Spleen (tissue), 11 donors: ENCODE measurements at regions not wholly inside any gene's neighbourhood (a gene's known extent, or its start where the extent isn't known, plus 50 kb on each side); places are given as distances from the start of the nearest gene placed in this dataset.

ENCODE experiments used
- DNase-seq: peaks from one replicate; pipeline ENCODE4 v3.0.0-alpha.2; 2020
- H3K27ac ChIP-seq, 8 donors: fragments of 200-600 bp; sonication (generic) in 7 of 8; 1 replicate in 4 of 8; 2 replicates in 4 of 8; pipeline versions ENCODE4 v1.5.0 to v1.8.0; 2016 to 2021; ENCODE audit warnings: inconsistent platforms in 4 of 8, mild to moderate bottlenecking in 4 of 8, moderate library complexity in 1 of 8
- H3K27me3 ChIP-seq, 7 donors: fragments of 200-600 bp; sonication (generic) in 6 of 7; replicated peaks in 1 of 7; 1 replicate in 4 of 7; 2 replicates in 3 of 7; pipeline versions ENCODE4 v1.5.0 to v1.8.0; 2016 to 2021; ENCODE audit warnings: inconsistent platforms in 3 of 7, mild to moderate bottlenecking in 1 of 7
- H3K36me3 ChIP-seq, 6 donors: fragments of 200-600 bp; sonication (generic) in 5 of 6; 1 replicate in 4 of 6; 2 replicates in 2 of 6; pipeline versions ENCODE4 v1.5.0 to v1.8.0; 2016 to 2021; ENCODE audit warnings: inconsistent platforms in 2 of 6
- H3K4me1 ChIP-seq, 6 donors: fragments of 200-600 bp; sonication (generic) in 5 of 6; 1 replicate in 3 of 6; 2 replicates in 3 of 6; pipeline versions ENCODE4 v1.5.0 to v1.8.0; 2016 to 2021; ENCODE audit warnings: inconsistent platforms in 3 of 6
- H3K4me3 ChIP-seq, 8 donors: fragments of 200-600 bp; sonication (generic) in 7 of 8; 1 replicate in 4 of 8; 2 replicates in 4 of 8; pipeline versions ENCODE4 v1.5.0 to v1.8.0; 2016 to 2021; ENCODE audit warnings: inconsistent platforms in 4 of 8, mild to moderate bottlenecking in 4 of 8, moderate library complexity in 2 of 8
- H3K9me3 ChIP-seq, 8 donors: fragments of 200-600 bp; sonication (generic) in 7 of 8; 1 replicate in 4 of 8; 2 replicates in 4 of 8; pipeline versions ENCODE4 v1.5.0 to v1.8.0; 2016 to 2021; ENCODE audit warnings: inconsistent platforms in 4 of 8
- CTCF ChIP-seq, 11 experiments: fragments of 200-600 bp in 7 of 11; fragments of 450-650 bp in 4 of 11; sonication (generic) in 4 of 11; IDR thresholded peaks in 8 of 11; conservative IDR thresholded peaks in 3 of 11; 1 replicate in 7 of 11; 2 replicates in 4 of 11; pipeline versions ENCODE4 v1.4.0 to v1.8.0; 2016 to 2021; ENCODE audit warnings: antibody characterized with exemption in 11 of 11, inconsistent platforms in 4 of 11, mild to moderate bottlenecking in 1 of 11
- POLR2A ChIP-seq, 3 donors: fragments of 450-650 bp; IDR thresholded peaks; one replicate each; pipeline ENCODE4 v1.5.1; 2017; ENCODE audit warnings: antibody characterized with exemption in 3 of 3, mild to moderate bottlenecking in 1 of 3
- POLR2AphosphoS5 ChIP-seq, 3 donors: sonication (generic); formaldehyde crosslinking; IDR thresholded peaks; one replicate each; pipeline ENCODE4 v1.5.1; 2017; ENCODE audit warnings: antibody characterized with exemption in 3 of 3
- WGBS, 5 donors: extraction: QIAGEN DNeasy Blood & Tissue Kit in 3 of 5; methylation state at CpG; one replicate each; pipeline versions ENCODE4 v1.1.5 to v1.1.7; 2013 to 2018; 5-methylcytosine and 5-hydroxymethylcytosine counted together
- intact Hi-C: fragments of 100-400 bp; cut with DNase I; formaldehyde crosslinking; loops from one replicate; pipeline ENCODE4 v1.15.0; 2023; ENCODE audit warnings: low total_unique reads
- donor health status: healthy with polysubstance abuse.
- donor health status: DM: no; HTN: no; CAD: no; lungs with moderate emphysema.
- donor health status: DM: no; HTN: no; CAD: no.
- donor health status: Bipolar disorder and iron deficiency.
- donor health status: healthy.
- donor health status: DM: no; HTN: no; CAD: no.
- donor health status: DM: yes; HTN: yes; CAD: no.

DNA sequence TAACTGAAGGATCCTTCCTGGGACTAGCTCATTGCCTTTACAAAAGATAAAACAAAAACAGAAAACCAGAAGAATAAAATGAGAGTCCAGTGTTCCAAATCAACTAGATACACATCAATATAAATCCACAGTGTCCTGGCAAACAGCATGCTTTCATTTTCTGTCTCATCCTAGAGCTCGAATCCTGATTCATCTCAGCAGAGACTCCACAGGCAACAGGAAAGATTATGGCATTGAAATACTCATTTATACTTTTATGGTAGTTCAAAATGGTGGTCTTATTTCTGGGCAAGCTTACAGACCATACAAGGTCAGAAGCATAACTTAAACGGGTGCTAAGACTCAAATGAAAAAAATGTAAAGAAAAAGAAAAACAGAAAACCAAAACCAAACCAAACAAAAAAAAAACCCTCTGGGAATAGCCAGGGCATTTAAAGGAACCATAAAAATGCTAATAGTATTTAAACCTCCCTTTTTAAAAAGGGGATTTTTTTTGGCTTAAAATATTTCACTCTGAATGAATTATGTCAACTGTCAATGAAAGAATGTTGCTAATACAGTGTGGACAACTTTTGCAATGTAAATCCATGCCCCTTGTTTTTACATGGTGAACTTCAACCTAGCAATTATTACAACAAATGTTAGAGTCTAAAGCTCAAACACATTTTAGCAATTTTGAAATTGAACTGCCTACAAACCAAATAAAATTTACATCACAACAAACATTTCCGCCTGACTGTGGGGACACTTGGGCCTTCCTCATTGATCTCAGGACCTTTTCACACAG lies 57.9 kb downstream of the GPR101 start:
- Histone ChIP-seq H3K27ac (no peak overlapping the region), H3K36me3 (no peaks in the 10 kb centered on the region), H3K4me3 (no peak overlapping the region), H3K4me1 (no peaks in the 10 kb centered on the region), H3K27me3 (no peaks in the 10 kb centered on the region), H3K9me3 (peaks cover 0 to 7% (median 3%) of the 10 kb centered on the region in 8 donors)
- TF ChIP-seq CTCF (IDR thresholded peaks at IDR 0.05 in 8 of 11, conservative IDR thresholded peaks at IDR 0.05 in 3 of 11) (no peak), POLR2AphosphoS5 (IDR thresholded peaks at IDR 0.05) (no peak), POLR2A (IDR thresholded peaks at IDR 0.05) (no peak)
- intact Hi-C loops: no loop called here
- 74 to 94% (median 77%) methylated on average over 3 of the region's 3 CpGs for WGBS, 5 donors
- no peak for DNase-seq

DNA sequence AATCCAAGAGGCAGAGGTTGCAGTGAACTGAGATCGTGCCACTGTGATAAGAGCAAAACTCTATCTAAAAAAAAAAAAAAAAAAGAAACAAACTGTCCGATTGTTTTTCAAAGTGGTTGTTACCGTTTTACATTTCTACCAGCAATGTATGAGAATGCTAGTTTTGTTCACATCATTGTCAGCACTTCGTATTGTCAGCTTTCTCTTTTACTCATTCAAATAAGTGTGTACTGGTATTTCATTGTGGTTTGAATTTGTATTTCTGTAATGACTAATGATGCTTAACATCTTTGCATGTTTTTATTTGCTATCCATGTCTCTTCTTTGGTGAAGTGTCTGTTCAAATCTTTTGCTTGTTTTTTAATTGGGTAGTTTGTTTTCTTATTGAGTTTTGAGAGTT lies 65.8 kb downstream of the GPR101 start:
- Histone ChIP-seq H3K27me3 (no peaks in the 10 kb centered on the region), H3K36me3 (no peaks in the 10 kb centered on the region), H3K9me3 (no peaks in the 10 kb centered on the region), H3K4me1 (no peaks in the 10 kb centered on the region), H3K27ac (no peak overlapping the region), H3K4me3 (no peak overlapping the region)
- intact Hi-C loops: no loop called here
- WGBS, 5 donors: 72 to 95% (median 81%) methylated on average over 4 of the region's 4 CpGs
- DNase-seq: no peak
- no peak for TF ChIP-seq CTCF (IDR thresholded peaks at IDR 0.05 in 8 of 11, conservative IDR thresholded peaks at IDR 0.05 in 3 of 11)
- TF ChIP-seq POLR2A (IDR thresholded peaks at IDR 0.05): no peak
- no peak for TF ChIP-seq POLR2AphosphoS5 (IDR thresholded peaks at IDR 0.05)

GRCh38 chrX:136963973-136964372 lies 69.8 kb downstream of the GPR101 start:
- WGBS, 5 donors: 68 to 90% (median 83%) methylated on average over 4 of the region's 4 CpGs
- no peaks in the 10 kb centered on the region for H3K27me3 ChIP-seq
- no peak overlapping the region for H3K27ac ChIP-seq
- H3K36me3 ChIP-seq: no peaks in the 10 kb centered on the region
- no peak overlapping the region for H3K4me3 ChIP-seq
- H3K9me3 ChIP-seq: no peaks in the 10 kb centered on the region
- H3K4me1 ChIP-seq: no peaks in the 10 kb centered on the region
- DNase-seq: no peak
- no peak for TF ChIP-seq POLR2A (IDR thresholded peaks at IDR 0.05)
- no peak for TF ChIP-seq CTCF (IDR thresholded peaks at IDR 0.05 in 8 of 11, conservative IDR thresholded peaks at IDR 0.05 in 3 of 11)
- TF ChIP-seq POLR2AphosphoS5 (IDR thresholded peaks at IDR 0.05): no peak
- intact Hi-C loops: no loop called here

DNA sequence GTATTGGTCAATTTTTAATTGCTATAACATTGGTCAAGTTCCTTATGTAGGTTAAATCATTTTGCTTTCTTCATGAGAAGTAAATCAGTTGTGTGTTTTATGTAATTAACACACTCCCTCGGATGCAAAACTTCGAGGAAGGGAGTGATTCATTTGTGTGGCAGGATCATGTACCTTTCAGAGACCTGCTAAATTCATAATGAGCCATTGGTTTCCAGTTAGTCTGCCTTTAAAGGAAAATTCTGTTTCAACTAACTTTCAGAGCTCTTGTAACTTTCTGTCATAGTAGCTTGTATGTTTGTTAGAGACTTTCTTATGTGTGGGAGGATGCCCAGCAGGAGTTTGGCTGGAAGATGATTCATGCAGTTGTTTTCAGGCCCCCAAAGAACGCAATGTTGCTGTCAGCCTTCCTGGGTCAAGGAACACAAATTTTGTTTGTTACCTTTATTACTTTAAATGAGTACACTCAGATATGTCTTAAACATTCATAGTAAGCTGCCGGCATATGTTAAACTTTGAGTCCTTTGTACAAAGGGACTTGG lies 72.1 kb downstream of the GPR101 start:
- intact Hi-C loops: no loop called here
- no peak overlapping the region for H3K27ac ChIP-seq
- no peaks in the 10 kb centered on the region for H3K27me3 ChIP-seq
- H3K36me3 ChIP-seq: no peaks in the 10 kb centered on the region
- H3K9me3 ChIP-seq: no peaks in the 10 kb centered on the region
- no peaks in the 10 kb centered on the region for H3K4me1 ChIP-seq
- no peak overlapping the region for H3K4me3 ChIP-seq
- 67 to 88% (median 83%) methylated on average over 4 of the region's 4 CpGs for WGBS, 5 donors
- TF ChIP-seq POLR2A (IDR thresholded peaks at IDR 0.05) (no peak), CTCF (IDR thresholded peaks at IDR 0.05 in 8 of 11, conservative IDR thresholded peaks at IDR 0.05 in 3 of 11) (no peak), POLR2AphosphoS5 (IDR thresholded peaks at IDR 0.05) (no peak)
- DNase-seq: no peak
